H1 (cell line): ENCODE measurements at regions not wholly inside any gene's neighbourhood (a gene's known extent, or its start where the extent isn't known, plus 50 kb on each side); places are given as distances from the start of the nearest gene placed in this dataset.

Experiments
- CTCF ChIA-PET: fragments of 300-600 bp; sonication (Branson Sonifier 250); formaldehyde crosslinking; loops from one replicate; lab custom pipeline; 2021; ENCODE audit not compliant: partially characterized antibody; lab: Charles Lee
- POLR2A ChIA-PET: fragments of 300-600 bp; sonication (Branson Sonifier 250); formaldehyde crosslinking; loops from one replicate; lab custom pipeline; 2021; ENCODE audit warnings: inconsistent platforms; ENCODE audit not compliant: partially characterized antibody; lab: Charles Lee
- DNase-seq, 2 experiments: peaks; one replicate each; pipeline versions ENCODE4 v3.0.0 to v3.0.0-alpha.2; 2010 to 2022; ENCODE audit warnings: low spot score in 2 of 2, low read depth in 1 of 2, mixed read lengths in 1 of 2
- FAIRE-seq: peaks from 2 replicates; lab custom pipeline; 2011; peaks lifted over from hg19 to GRCh38; lab: Jason Lieb, UNC
- H2AFZ ChIP-seq: 2 replicates; pipeline ENCODE4 v1.8.1; 2012; ENCODE audit warnings: low read length, inconsistent platforms
- H2AK5ac ChIP-seq: 2 replicates; pipeline ENCODE4 v1.6.1; 2013; ENCODE audit warnings: low read depth, low read length
- H2BK120ac ChIP-seq: replicated peaks from 2 replicates; pipeline ENCODE3; 2013; ENCODE audit warnings: low read depth, low read length, inconsistent platforms
- H2BK12ac ChIP-seq: 2 replicates; pipeline ENCODE4 v1.6.1; 2013; ENCODE audit warnings: low read depth, low read length
- H2BK15ac ChIP-seq: 2 replicates; pipeline ENCODE4 v1.6.1; 2013; ENCODE audit warnings: low read length
- H2BK20ac ChIP-seq: 2 replicates; pipeline ENCODE4 v1.6.1; 2013; ENCODE audit warnings: low read length
- H2BK5ac ChIP-seq: 2 replicates; pipeline ENCODE4 v1.6.1; 2013; ENCODE audit warnings: low read depth, low read length
- H3K14ac ChIP-seq: 2 replicates; pipeline ENCODE4 v1.6.1; 2013; ENCODE audit warnings: inconsistent platforms; ENCODE audit not compliant: insufficient read length
- H3K18ac ChIP-seq: 2 replicates; pipeline ENCODE4 v1.6.1; 2013; ENCODE audit warnings: low read length; ENCODE audit errors: extremely low read depth
- H3K23ac ChIP-seq: 2 replicates; pipeline ENCODE4 v1.6.1; 2013; ENCODE audit warnings: inconsistent platforms; ENCODE audit not compliant: insufficient read length
- H3K23me2 ChIP-seq: 2 replicates; pipeline ENCODE4 v1.6.1; 2013; ENCODE audit warnings: low read depth, low read length
- H3K27ac ChIP-seq: 2 replicates; pipeline ENCODE4 v1.6.1; 2011; ENCODE audit warnings: low read depth, low read length, inconsistent platforms
- H3K27me3 ChIP-seq, 4 experiments: replicated peaks in 1 of 4; 1 replicate in 1 of 4; 2 replicates in 3 of 4; pipeline versions ENCODE4 v1.6.1 to v1.8.1; 2011 to 2013; ENCODE audit warnings: low read length in 3 of 4, mild to moderate bottlenecking in 3 of 4, inconsistent platforms in 2 of 4, mixed read lengths in 2 of 4, moderate library complexity in 1 of 4; ENCODE audit not compliant: control insufficient read depth in 3 of 4, insufficient read depth in 3 of 4; ENCODE audit errors: extremely low read depth in 1 of 4
- H3K36me3 ChIP-seq, 4 experiments: 2 replicates each; pipeline versions ENCODE4 v1.6.1 to v1.8.1; 2011 to 2013; ENCODE audit warnings: mild to moderate bottlenecking in 4 of 4, low read length in 3 of 4, moderate library complexity in 2 of 4, control low read depth in 1 of 4, inconsistent platforms in 1 of 4; ENCODE audit not compliant: insufficient read depth in 4 of 4, control insufficient read depth in 2 of 4
- H3K4ac ChIP-seq: replicated peaks from 2 replicates; pipeline ENCODE3; 2013; ENCODE audit warnings: low read length, low read depth, mixed read lengths, inconsistent platforms; ENCODE audit not compliant: insufficient read length
- H3K4me1 ChIP-seq, 4 experiments: replicated peaks in 1 of 4; 1 replicate in 1 of 4; 2 replicates in 3 of 4; pipeline versions ENCODE4 v1.6.1 to v1.8.1; 2011 to 2013; ENCODE audit warnings: low read length in 3 of 4, inconsistent platforms in 2 of 4, mixed read lengths in 1 of 4; ENCODE audit not compliant: insufficient read depth in 4 of 4, control insufficient read depth in 3 of 4
- H3K4me2 ChIP-seq, 2 experiments: 2 replicates each; pipeline versions ENCODE4 v1.6.1 to v1.8.1; 2011 to 2013; ENCODE audit warnings: low read depth in 2 of 2, low read length in 2 of 2, control low read depth in 1 of 2, inconsistent platforms in 1 of 2, mild to moderate bottlenecking in 1 of 2; ENCODE audit not compliant: insufficient read depth in 1 of 2
- H3K4me3 ChIP-seq, 4 experiments: fragments of 200-600, 300-600 bp in 1 of 4; sonication (generic), shearing (Covaris generic), sonication (Bioruptor Twin) in 1 of 4; 2 replicates each; pipeline versions ENCODE4 v1.5.1 to v1.8.1; 2011 to 2016; ENCODE audit warnings: low read length in 4 of 4, low read depth in 3 of 4, control low read depth in 2 of 4, inconsistent platforms in 2 of 4, mild to moderate bottlenecking in 2 of 4, mixed read lengths in 1 of 4, moderate library complexity in 1 of 4; ENCODE audit not compliant: insufficient read depth in 2 of 4; ENCODE audit errors: extremely low read depth in 1 of 4
- H3K56ac ChIP-seq: replicated peaks from 2 replicates; pipeline ENCODE3; 2013; ENCODE audit warnings: low read depth, mild to moderate bottlenecking, mixed read lengths, low read length, inconsistent platforms; ENCODE audit not compliant: insufficient read length
- H3K79me1 ChIP-seq: 2 replicates; pipeline ENCODE4 v1.6.1; 2013; ENCODE audit warnings: low read depth, low read length, control low read depth
- H3K79me2 ChIP-seq, 2 experiments: 2 replicates each; pipeline versions ENCODE4 v1.6.1 to v1.8.1; 2012 to 2013; ENCODE audit warnings: low read length in 2 of 2, mild to moderate bottlenecking in 2 of 2, inconsistent platforms in 1 of 2; ENCODE audit not compliant: insufficient read depth in 2 of 2, control insufficient read depth in 1 of 2
- H3K9ac ChIP-seq, 4 experiments: replicated peaks in 1 of 4; 1 replicate in 1 of 4; 2 replicates in 3 of 4; pipeline versions ENCODE4 v1.6.1 to v1.8.1; 2011 to 2013; ENCODE audit warnings: low read depth in 3 of 4, low read length in 3 of 4, control low read depth in 2 of 4, mild to moderate bottlenecking in 2 of 4, moderate library complexity in 2 of 4, inconsistent platforms in 1 of 4; ENCODE audit errors: extremely low read depth in 1 of 4
- H3K9me3 ChIP-seq, 2 experiments: 2 replicates each; pipeline versions ENCODE4 v1.6.1 to v1.8.1; 2012 to 2013; ENCODE audit warnings: mild to moderate bottlenecking in 2 of 2, moderate library complexity in 2 of 2, control low read depth in 1 of 2, inconsistent platforms in 1 of 2, low read depth in 1 of 2, low read length in 1 of 2, mixed read lengths in 1 of 2; ENCODE audit not compliant: insufficient read depth in 2 of 2
- H4K20me1 ChIP-seq, 2 experiments: replicated peaks in 1 of 2; 2 replicates each; pipeline versions ENCODE3 to v1.8.1; 2011 to 2013; ENCODE audit warnings: inconsistent platforms in 2 of 2, low read length in 2 of 2, mild to moderate bottlenecking in 1 of 2; ENCODE audit not compliant: insufficient read depth in 2 of 2, control insufficient read depth in 1 of 2
- H4K5ac ChIP-seq: 2 replicates; pipeline ENCODE4 v1.6.1; 2013; ENCODE audit warnings: low read length, low read depth, mixed read lengths, inconsistent platforms; ENCODE audit not compliant: insufficient read length
- H4K8ac ChIP-seq: 2 replicates; pipeline ENCODE4 v1.8.0; 2013; ENCODE audit warnings: mild to moderate bottlenecking, moderate library complexity, low read length, inconsistent platforms; ENCODE audit not compliant: insufficient read depth; ENCODE audit errors: extremely low read depth
- H4K91ac ChIP-seq: replicated peaks from 2 replicates; pipeline ENCODE3; 2013; ENCODE audit warnings: low read length, mixed read lengths, inconsistent platforms; ENCODE audit not compliant: insufficient read length
- CEBPB ChIP-seq: IDR thresholded peaks from 2 replicates; pipeline ENCODE4 v1.6.1; 2012; ENCODE audit warnings: low read depth, low read length
- MAFK ChIP-seq: IDR thresholded peaks from 2 replicates; pipeline ENCODE4 v1.6.1; 2012; ENCODE audit warnings: low read depth, mild to moderate bottlenecking, improper control_type of control experiment, low read length
- NRF1 ChIP-seq: IDR thresholded peaks from 2 replicates; pipeline ENCODE4 v1.6.1; 2011; ENCODE audit warnings: mild to moderate bottlenecking, low read depth, low read length, improper control_type of control experiment
- SP1 ChIP-seq: IDR thresholded peaks from 2 replicates; pipeline ENCODE4 v1.6.1; 2011; ENCODE audit warnings: low read depth, low read length
- WGBS, 2 experiments: shearing (Covaris generic) in 1 of 2; methylation state at CpG; one replicate each; pipeline versions ENCODE4 v1.1.6 to v1.1.7; 2013 to 2015; ENCODE audit warnings: low lambda C conversion rate in 2 of 2, mixed read lengths in 2 of 2, inconsistent platforms in 1 of 2, low coverage in 1 of 2, missing lambda C conversion rate in 1 of 2; ENCODE audit not compliant: insufficient replicate concordance in 2 of 2, insufficient coverage in 1 of 2, insufficient read length in 1 of 2; ENCODE audit errors: extremely low coverage in 1 of 2, missing lambda C conversion rate in 1 of 2; 5-methylcytosine and 5-hydroxymethylcytosine counted together

DNA sequence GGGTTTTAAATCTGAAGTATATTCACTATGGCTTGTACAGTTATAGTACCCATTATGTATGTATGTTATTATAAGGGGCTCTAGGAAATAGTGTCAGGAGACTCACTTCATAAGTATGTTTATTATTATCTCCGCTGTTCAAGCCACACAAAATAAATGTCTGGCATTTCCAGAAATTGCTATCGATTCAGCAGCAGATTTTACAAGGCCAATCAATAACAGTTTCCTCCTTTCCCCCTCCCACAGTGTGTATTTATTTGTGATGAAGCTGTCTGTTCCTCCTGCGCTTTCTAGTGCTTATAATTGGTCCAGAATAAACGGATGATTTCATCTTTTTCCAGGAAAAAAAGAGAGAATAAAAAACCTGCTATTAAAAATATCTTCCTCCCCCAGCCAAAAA lies 134.2 kb upstream of the LPP start:
- no peak overlapping the region for H3K23ac ChIP-seq
- no peak overlapping the region for H4K5ac ChIP-seq
- H3K79me1 ChIP-seq = no peaks in the 10 kb centered on the region
- no peak overlapping the region for H2BK15ac ChIP-seq
- DNase-seq (no peak), FAIRE-seq (no peak)
- no peak overlapping the region for H3K4me3 ChIP-seq
- no peaks in the 10 kb centered on the region for H3K23me2 ChIP-seq
- H2AK5ac ChIP-seq = no peak overlapping the region
- no peak overlapping the region for H3K9ac ChIP-seq
- H4K91ac ChIP-seq = no peak overlapping the region
- no peak overlapping the region for H3K4me2 ChIP-seq
- no peak overlapping the region for H3K56ac ChIP-seq
- H2AFZ ChIP-seq = no peak overlapping the region
- H3K4ac ChIP-seq = no peak overlapping the region
- no peak overlapping the region for H2BK12ac ChIP-seq
- H3K9me3 ChIP-seq = no peaks in the 10 kb centered on the region
- no peak overlapping the region for H3K14ac ChIP-seq
- no peaks in the 10 kb centered on the region for H3K36me3 ChIP-seq
- POLR2A ChIA-PET = interaction anchor here (1.2 to 1.4 kb wide), 2 partner anchors 32 to 271 kb away, joined by 3 to 4 read pairs; no protein-coding TSS in a partner anchor
- H3K27ac ChIP-seq = no peak overlapping the region
- no peak overlapping the region for H2BK120ac ChIP-seq
- no peaks in the 10 kb centered on the region for H3K79me2 ChIP-seq
- H4K8ac ChIP-seq = no peak overlapping the region
- CTCF ChIA-PET = interaction anchor here (1.6 kb wide), 1 partner anchor 37 kb away, joined by 3 read pairs; no protein-coding TSS in a partner anchor
- H3K27me3 ChIP-seq = no peaks in the 10 kb centered on the region
- H4K20me1 ChIP-seq = no peaks in the 10 kb centered on the region
- H3K18ac ChIP-seq = no peak overlapping the region
- H2BK20ac ChIP-seq = no peak overlapping the region
- 87% methylated on average over 4 of the region's 4 CpGs; no CpG with 5 or more reads in 1 of the 2 experiments for WGBS, 2 experiments
- H2BK5ac ChIP-seq = no peak overlapping the region
- H3K4me1 ChIP-seq = no peaks in the 10 kb centered on the region; a peak in 1 of 7 replicates
- TF ChIP-seq NRF1 = no peak
- no peak for TF ChIP-seq CEBPB
- TF ChIP-seq MAFK = no peak
- TF ChIP-seq SP1 = no peak
